Activated CD4-positive, alpha-beta T cell treated with anti-CD3 and anti-CD28 coated beads for 36 hours (primary cell): ENCODE measurements at regions not wholly inside any gene's neighbourhood (a gene's known extent, or its start where the extent isn't known, plus 50 kb on each side); places are given as distances from the start of the nearest gene placed in this dataset.

Source experiments
- ATAC-seq: fragments of 200-7000 bp; cut with Tn5 transposase; one replicate; pipeline ENCODE4 v1.10.0; 2021; ENCODE audit warnings: mild to moderate bottlenecking, moderate library complexity
- CTCF ChIA-PET: fragments of 350-600 bp; sonication (Branson Sonifier 250); formaldehyde crosslinking; loops from one replicate; lab custom pipeline; 2021; ENCODE audit warnings: antibody characterized with exemption; lab: Charles Lee
- POLR2A ChIA-PET: fragments of 350-600 bp; sonication (Branson Sonifier 250); formaldehyde crosslinking; loops from one replicate; lab custom pipeline; 2021; ENCODE audit warnings: antibody characterized with exemption, inconsistent platforms; lab: Charles Lee
- DNase-seq: peaks from one replicate; pipeline ENCODE4 v3.0.0-alpha.2; 2020
- H3K27ac Mint-ChIP-seq: one replicate; pipeline ENCODE4 v1.8.0; 2021; ENCODE audit warnings: mixed read lengths
- H3K27me3 Mint-ChIP-seq: one replicate; pipeline ENCODE4 v1.8.0; 2021; ENCODE audit warnings: mixed read lengths
- H3K36me3 Mint-ChIP-seq: one replicate; pipeline ENCODE4 v1.8.0; 2021; ENCODE audit warnings: low read depth, mixed read lengths
- H3K4me1 Mint-ChIP-seq: one replicate; pipeline ENCODE4 v1.8.0; 2021; ENCODE audit warnings: mixed read lengths
- H3K4me3 Mint-ChIP-seq: one replicate; pipeline ENCODE4 v1.8.0; 2021; ENCODE audit warnings: mild to moderate bottlenecking, moderate library complexity, mixed read lengths
- H3K9me3 Mint-ChIP-seq: one replicate; pipeline ENCODE4 v1.8.0; 2021; ENCODE audit warnings: low read depth, mixed read lengths
- intact Hi-C, 2 experiments: fragments of 100-400 bp; cut with DNase I in 1 of 2; cut with micrococcal nuclease in 1 of 2; formaldehyde crosslinking; loops; one replicate each; pipeline versions ENCODE4 v1.14.2 to v1.15.1; 2022 to 2024; cut with DNase I, micrococcal nuclease

DNA sequence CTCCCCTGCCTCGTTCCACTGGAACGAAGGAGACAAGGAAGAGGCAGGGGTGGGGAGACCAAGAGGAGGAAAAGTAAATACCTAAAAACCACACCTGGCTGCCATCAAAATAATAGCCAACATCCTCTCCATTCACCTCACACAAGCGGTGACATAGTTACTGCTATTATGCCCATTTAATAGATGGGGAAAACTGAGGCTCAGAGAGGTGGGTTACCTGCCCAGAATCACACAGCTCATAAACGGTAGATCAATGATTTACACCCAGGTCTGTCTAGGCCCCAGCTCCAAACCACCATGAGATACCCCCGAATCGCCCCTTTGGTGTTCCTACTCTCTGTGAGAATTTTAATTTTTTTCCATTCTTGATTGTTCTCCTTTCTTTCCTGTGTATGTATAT is 253.8 kb downstream of the BMP7 start:
- ChIA-PET POLR2A (no interaction called here), CTCF (no interaction called here)
- no peaks in the 10 kb centered on the region for H3K4me1 Mint-ChIP-seq
- peaks cover 30% of the 10 kb centered on the region for H3K27me3 Mint-ChIP-seq
- no peaks in the 10 kb centered on the region for H3K9me3 Mint-ChIP-seq
- no peak for DNase-seq
- no peak overlapping the region for H3K4me3 Mint-ChIP-seq
- H3K27ac Mint-ChIP-seq, result no peak overlapping the region
- intact Hi-C loops, result no loop called here
- H3K36me3 Mint-ChIP-seq, result no peaks in the 10 kb centered on the region
- no peak for ATAC-seq

DNA sequence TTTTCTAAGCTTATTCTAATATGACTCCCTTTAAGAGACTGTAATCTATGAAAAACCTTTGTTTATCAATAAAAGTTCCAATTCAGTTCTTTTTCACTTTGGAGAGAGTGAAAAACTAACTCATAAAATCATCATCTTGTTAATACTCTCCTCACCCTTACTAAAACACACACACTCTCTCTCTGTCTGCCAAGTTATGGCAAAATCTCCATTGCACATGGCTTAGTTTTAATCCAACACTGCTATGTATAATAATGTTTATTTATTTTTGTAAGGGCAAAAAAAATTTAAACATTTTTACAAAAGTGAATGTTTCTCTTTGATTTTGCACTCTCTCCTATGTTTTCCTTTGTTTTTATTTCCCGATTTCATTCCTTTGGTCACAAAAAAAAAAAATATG is 253.2 kb downstream of the BMP7 start:
- H3K27ac Mint-ChIP-seq, result no peak overlapping the region
- CTCF ChIA-PET, result no interaction called here
- DNase-seq, result no peak
- H3K4me3 Mint-ChIP-seq, result no peak overlapping the region
- H3K36me3 Mint-ChIP-seq, result no peaks in the 10 kb centered on the region
- peaks cover 25% of the 10 kb centered on the region for H3K27me3 Mint-ChIP-seq
- POLR2A ChIA-PET, result no interaction called here
- no peak for ATAC-seq
- H3K9me3 Mint-ChIP-seq, result no peaks in the 10 kb centered on the region
- H3K4me1 Mint-ChIP-seq, result no peaks in the 10 kb centered on the region
- intact Hi-C loops, result no loop called here

DNA sequence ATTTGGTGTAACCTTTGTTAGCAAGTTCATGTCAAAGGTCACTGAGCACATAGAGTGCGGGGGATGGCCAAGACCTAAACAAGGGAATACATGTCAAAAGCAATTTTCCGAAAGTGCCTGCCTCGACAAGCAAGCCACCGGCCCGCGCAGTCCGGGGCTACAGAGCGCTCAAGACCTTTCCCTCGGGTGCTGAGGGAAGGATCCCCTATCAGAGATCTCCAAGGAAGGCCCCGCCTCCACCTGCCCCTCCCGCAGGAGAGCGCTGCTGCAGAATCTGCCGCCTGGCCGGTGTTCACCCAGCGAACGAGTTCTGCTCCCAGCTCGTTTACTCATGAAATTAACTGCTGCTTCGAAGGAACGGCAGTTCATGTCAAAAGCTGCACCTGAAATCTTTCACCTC is 252.7 kb downstream of the BMP7 start:
- intact Hi-C loops, result no loop called here
- ATAC-seq (no peak), DNase-seq (no peak)
- ChIA-PET CTCF (no interaction called here), POLR2A (no interaction called here)
- no peaks in the 10 kb centered on the region for H3K4me1 Mint-ChIP-seq
- no peak overlapping the region for H3K4me3 Mint-ChIP-seq
- H3K27me3 Mint-ChIP-seq, result peaks cover 23% of the 10 kb centered on the region
- H3K9me3 Mint-ChIP-seq, result no peaks in the 10 kb centered on the region
- H3K36me3 Mint-ChIP-seq, result no peaks in the 10 kb centered on the region
- no peak overlapping the region for H3K27ac Mint-ChIP-seq

DNA sequence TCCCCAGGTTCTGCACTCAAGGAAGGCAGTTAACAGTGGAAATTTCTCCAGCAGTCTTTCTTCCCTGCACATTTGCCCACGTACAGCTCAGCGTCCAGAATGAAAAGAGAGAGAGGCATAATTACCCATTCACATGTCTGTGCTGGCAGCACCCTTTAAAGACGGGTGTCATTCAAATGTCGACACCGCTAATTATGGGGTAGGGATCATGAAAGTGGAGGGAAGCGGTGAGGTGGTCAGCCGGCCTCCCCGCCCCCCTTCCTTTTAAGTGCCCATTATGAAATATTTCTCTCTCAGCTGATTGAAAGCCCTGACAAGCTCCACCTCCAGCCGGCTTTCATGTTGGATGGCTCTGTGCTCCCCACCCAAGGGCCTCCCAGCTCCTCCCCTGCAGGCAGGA is 246.1 kb downstream of the BMP7 start:
- H3K36me3 Mint-ChIP-seq, result no peaks in the 10 kb centered on the region
- H3K9me3 Mint-ChIP-seq, result no peaks in the 10 kb centered on the region
- DNase-seq (no peak), ATAC-seq (no peak)
- intact Hi-C loops, result no loop called here
- no peaks in the 10 kb centered on the region for H3K4me1 Mint-ChIP-seq
- ChIA-PET CTCF (interaction anchor here (1.3 kb wide), 1 partner anchor 13 kb away, joined by 4 read pairs; no protein-coding TSS in a partner anchor), POLR2A (no interaction called here)
- H3K27me3 Mint-ChIP-seq, result peaks cover 19% of the 10 kb centered on the region
- no peak overlapping the region for H3K4me3 Mint-ChIP-seq
- H3K27ac Mint-ChIP-seq, result no peak overlapping the region

DNA sequence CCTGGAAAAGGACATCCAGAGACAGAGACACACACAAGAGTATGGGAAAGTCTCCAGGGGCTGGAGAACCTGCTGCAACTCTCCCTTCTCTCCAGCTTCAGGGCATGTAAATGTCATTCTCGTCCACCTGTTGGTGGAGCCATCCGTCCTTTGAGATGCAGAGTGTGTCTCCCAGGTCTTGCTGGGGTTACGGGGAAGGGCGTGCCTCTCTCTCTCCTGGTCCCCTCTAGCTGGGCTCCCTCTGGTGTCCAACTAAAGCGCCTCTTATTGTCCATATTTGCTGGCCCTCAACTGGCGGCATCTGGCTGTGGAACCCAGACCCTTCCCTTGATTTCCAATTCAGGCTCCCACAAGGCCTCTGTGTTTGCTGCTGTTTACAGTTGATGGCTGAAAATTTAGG is 244.1 kb downstream of the BMP7 start:
- Mint-ChIP-seq H3K4me3 (no peak overlapping the region), H3K9me3 (no peaks in the 10 kb centered on the region), H3K27me3 (peaks cover 16% of the 10 kb centered on the region), H3K27ac (no peak overlapping the region), H3K36me3 (no peaks in the 10 kb centered on the region), H3K4me1 (no peaks in the 10 kb centered on the region)
- POLR2A ChIA-PET, result no interaction called here
- intact Hi-C loops, result no loop called here
- ATAC-seq (no peak), DNase-seq (no peak)
- CTCF ChIA-PET, result no interaction called here

DNA sequence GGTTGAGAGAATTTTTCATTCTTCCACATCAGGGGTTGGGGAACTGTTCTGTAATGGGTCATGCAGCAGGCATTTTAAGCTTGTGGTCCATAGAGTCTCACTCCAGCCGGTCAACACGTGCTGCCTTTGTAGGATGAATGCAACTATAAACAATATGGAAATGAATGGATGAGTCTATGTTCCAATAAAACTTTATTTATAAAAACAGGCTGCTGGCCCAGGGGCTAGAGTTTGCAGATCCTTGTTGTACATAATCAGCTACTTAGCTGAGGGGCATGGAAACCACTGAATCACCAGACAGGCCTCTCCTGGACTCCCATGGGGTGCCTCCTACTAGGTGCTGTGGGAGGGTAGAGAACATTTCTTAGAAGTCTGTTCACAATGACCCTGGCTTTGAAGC is 243.4 kb downstream of the BMP7 start:
- intact Hi-C loops, result no loop called here

DNA sequence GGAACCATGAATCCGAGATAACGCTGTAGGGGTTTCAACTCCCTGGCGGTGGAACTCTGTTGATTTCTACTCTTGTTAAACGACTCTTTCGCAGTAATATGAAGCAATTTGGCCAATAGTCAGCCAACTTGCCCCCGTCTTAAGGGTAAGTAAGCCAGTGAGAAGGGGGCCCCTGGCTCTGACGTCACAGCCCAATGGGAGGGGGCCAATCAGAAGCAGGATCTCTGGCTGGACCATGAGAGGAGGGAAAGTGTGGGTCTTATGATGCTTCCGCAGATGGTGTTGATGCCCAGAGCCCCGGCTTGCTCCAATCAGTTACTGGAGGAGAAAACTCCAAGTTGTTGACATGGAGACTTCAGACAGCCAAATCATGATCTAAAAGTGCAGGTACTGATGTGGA is 242.4 kb downstream of the BMP7 start:
- Mint-ChIP-seq H3K36me3 (no peaks in the 10 kb centered on the region), H3K27ac (no peak overlapping the region), H3K4me3 (no peak overlapping the region), H3K9me3 (no peaks in the 10 kb centered on the region), H3K4me1 (no peaks in the 10 kb centered on the region), H3K27me3 (peaks cover 21% of the 10 kb centered on the region)
- POLR2A ChIA-PET, result no interaction called here
- DNase-seq, result no peak
- CTCF ChIA-PET, result no interaction called here
- intact Hi-C loops, result no loop called here
- ATAC-seq, result no peak

More for the DNA sequence above, 243.4 kb downstream of the BMP7 start:
- ChIA-PET POLR2A (no interaction called here), CTCF (no interaction called here)
- H3K27me3 Mint-ChIP-seq, result peaks cover 16% of the 10 kb centered on the region
- H3K4me1 Mint-ChIP-seq, result no peaks in the 10 kb centered on the region
- H3K4me3 Mint-ChIP-seq, result no peak overlapping the region
- ATAC-seq (no peak), DNase-seq (no peak)
- no peaks in the 10 kb centered on the region for H3K36me3 Mint-ChIP-seq
- H3K9me3 Mint-ChIP-seq, result no peaks in the 10 kb centered on the region
- no peak overlapping the region for H3K27ac Mint-ChIP-seq

DNA sequence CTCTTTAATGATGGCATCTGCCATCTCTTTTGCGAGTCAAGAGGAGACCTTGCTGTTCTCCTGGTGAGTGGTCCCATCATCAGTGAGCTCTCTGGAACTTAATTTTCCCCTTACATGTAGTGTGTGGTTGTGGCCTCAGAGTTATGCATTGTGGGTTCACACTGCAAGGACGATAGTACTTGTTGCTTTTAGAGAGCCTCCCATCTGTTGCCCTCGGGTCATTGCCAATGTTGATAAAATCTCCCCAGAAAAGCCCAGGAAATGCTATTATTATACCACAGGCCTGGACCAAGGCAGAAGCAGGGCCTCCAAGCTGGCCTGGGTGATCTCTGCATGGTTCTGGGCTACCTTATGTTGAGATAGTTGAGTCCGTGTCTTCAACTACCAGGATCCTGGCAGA is 241.6 kb downstream of the BMP7 start:
- intact Hi-C loops, result no loop called here
- POLR2A ChIA-PET, result no interaction called here
- Mint-ChIP-seq H3K36me3 (no peaks in the 10 kb centered on the region), H3K4me3 (no peak overlapping the region), H3K27ac (no peak overlapping the region), H3K27me3 (peaks cover 26% of the 10 kb centered on the region), H3K9me3 (no peaks in the 10 kb centered on the region), H3K4me1 (no peaks in the 10 kb centered on the region)
- no peak for DNase-seq
- no peak for ATAC-seq
- CTCF ChIA-PET, result no interaction called here

DNA sequence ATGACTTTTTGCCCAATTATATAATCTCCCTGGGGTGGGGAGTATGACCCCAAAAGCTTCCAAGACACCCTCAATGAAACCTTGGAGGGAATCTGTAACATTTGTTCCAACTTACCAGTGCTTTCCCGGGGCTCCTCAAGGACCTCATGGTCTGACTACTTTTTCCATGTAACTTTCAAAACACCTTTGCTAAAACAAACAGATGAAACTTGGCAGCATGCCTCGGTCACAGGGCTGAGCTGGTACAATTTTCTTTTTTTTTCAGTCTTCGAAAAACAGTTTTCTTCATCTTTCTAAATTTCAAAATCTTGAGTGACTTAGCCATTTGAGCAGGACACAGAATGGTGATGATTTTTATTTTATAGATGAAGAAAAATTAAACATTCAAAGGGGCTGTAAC is 241.2 kb downstream of the BMP7 start:
- Mint-ChIP-seq H3K27me3 (peaks cover 25% of the 10 kb centered on the region), H3K4me1 (no peaks in the 10 kb centered on the region), H3K4me3 (no peak overlapping the region), H3K9me3 (no peaks in the 10 kb centered on the region), H3K27ac (no peak overlapping the region), H3K36me3 (no peaks in the 10 kb centered on the region)
- POLR2A ChIA-PET, result no interaction called here
- CTCF ChIA-PET, result no interaction called here
- ATAC-seq (no peak), DNase-seq (no peak)
- intact Hi-C loops, result no loop called here

DNA sequence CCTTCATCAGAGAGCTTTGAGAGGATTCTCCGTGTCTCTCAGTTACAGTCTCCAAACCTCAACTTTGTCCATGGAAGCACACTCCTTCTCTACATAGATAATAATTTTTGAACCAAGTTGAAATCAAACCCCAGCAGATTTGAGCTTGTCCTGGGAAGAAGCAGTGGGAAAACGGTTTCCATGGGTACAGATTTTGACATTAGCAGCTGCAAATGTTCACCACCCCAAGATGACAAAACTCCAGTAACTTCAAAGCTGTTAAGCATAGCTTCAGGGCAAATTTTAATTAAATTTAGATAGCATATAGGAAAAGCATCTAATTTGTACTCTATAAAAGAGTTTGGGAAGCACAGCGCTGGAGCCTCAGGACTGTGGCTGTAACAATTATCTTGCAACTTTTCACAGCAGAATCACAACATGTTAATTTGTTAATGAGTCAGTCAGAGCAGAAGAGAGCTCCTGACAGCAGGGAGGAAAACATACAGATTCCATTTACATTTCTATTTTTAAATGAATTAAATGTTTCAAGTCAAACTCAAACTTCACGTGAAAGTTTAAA is 240.7 kb downstream of the BMP7 start:
- Mint-ChIP-seq H3K4me1 (no peaks in the 10 kb centered on the region), H3K27ac (no peak overlapping the region), H3K36me3 (no peaks in the 10 kb centered on the region), H3K4me3 (no peak overlapping the region), H3K9me3 (no peaks in the 10 kb centered on the region), H3K27me3 (peaks cover 23% of the 10 kb centered on the region)
- DNase-seq (no peak), ATAC-seq (no peak)
- ChIA-PET POLR2A (no interaction called here), CTCF (no interaction called here)
- intact Hi-C loops, result no loop called here

DNA sequence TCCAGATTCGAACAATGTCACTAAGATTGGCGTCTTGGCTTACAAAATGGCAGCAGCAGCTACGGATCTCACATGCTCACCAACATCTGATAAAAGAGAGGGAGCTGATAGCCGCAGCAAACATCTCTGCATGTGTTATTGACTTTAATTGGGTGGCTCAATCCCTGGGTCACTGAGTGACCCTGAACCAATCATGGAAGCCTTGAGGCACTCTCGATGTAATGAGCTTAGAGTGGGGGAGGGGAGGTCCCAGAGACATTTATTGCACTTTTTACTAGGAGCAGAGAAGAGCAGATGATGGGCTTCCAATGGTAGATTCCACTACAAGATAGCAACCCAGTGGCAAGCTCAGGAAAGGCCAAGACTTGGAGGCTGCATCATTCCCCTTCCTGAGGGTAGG is 238.7 kb downstream of the BMP7 start:
- ChIA-PET POLR2A (no interaction called here), CTCF (no interaction called here)
- Mint-ChIP-seq H3K27me3 (peaks cover 22% of the 10 kb centered on the region), H3K9me3 (no peaks in the 10 kb centered on the region), H3K4me3 (no peak overlapping the region), H3K27ac (no peak overlapping the region), H3K4me1 (no peaks in the 10 kb centered on the region), H3K36me3 (no peaks in the 10 kb centered on the region)
- no peak for DNase-seq
- intact Hi-C loops, result no loop called here
- ATAC-seq, result no peak

DNA sequence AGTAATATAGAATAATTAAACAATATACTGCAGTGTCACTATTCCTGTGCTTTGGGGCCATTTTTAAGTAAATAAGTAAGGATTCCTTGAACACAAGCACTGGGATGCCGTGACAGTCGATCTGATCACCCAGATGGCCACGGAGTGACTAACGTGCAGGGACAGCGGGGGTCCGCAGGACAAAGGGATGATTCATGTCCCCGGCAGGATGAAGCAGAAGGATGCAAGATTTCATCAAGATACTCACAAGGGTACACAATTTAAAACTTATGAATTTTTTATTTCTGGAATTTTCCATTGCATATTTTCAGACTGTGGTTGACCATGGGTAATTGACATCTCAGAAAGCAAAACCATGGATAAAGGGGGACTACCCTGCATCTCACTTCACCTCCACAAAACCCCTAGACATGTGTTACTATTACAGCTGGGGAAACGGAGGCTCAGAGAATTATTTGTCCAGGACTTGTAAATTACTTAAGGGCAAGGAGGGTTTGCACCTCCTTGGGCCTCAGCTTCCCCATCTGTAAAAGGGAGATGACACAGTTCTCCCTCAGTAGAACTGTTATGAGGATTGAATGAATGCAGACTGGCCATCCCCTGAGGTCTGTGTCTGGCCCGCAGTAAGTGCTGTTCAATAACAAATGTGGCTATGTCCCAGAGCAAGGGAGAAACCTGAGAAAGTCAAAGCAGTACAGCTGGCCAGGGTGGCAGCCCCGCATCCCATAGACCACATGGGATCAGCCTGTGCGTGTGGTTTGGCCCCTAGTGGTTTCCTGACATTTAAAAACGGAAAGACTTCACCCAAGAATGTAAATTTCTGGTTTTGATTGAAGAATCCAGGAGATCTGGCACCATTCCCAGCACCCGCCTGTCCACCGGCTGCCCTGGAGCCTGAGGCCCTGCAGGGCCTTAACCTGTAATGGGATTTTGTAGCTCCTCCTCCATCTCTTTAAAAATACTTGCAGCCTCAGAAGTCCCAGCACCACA is 235.5 kb downstream of the BMP7 start:
- CTCF ChIA-PET, result no interaction called here
- Mint-ChIP-seq H3K27me3 (peaks cover 36% of the 10 kb centered on the region), H3K9me3 (no peaks in the 10 kb centered on the region), H3K36me3 (no peaks in the 10 kb centered on the region), H3K4me3 (no peak overlapping the region), H3K4me1 (no peaks in the 10 kb centered on the region), H3K27ac (no peak overlapping the region)
- ATAC-seq (no peak), DNase-seq (no peak)
- POLR2A ChIA-PET, result no interaction called here
- intact Hi-C loops, result no loop called here
